Mesendoderm (in vitro differentiated cells): ENCODE measurements at regions not wholly inside any gene's neighbourhood (a gene's known extent, or its start where the extent isn't known, plus 50 kb on each side); places are given as distances from the start of the nearest gene placed in this dataset.

Experiments
- DNase-seq: peaks from one replicate; pipeline ENCODE4 v3.0.0; 2013
- H2AK5ac ChIP-seq: 2 replicates; pipeline ENCODE4 v1.6.1; 2013; ENCODE audit warnings: low read length, inconsistent platforms
- H2BK120ac ChIP-seq: 2 replicates; pipeline ENCODE4 v1.6.1; 2013; ENCODE audit warnings: low read depth, mild to moderate bottlenecking, low read length, moderate library complexity, mixed read lengths
- H2BK15ac ChIP-seq: replicated peaks from 2 replicates; pipeline ENCODE4 v1.6.1; 2013; ENCODE audit warnings: low read depth, mild to moderate bottlenecking, moderate library complexity
- H2BK5ac ChIP-seq: 2 replicates; pipeline ENCODE4 v1.6.1; 2013; ENCODE audit warnings: low read length, inconsistent platforms
- H3K18ac ChIP-seq: 2 replicates; pipeline ENCODE4 v1.6.1; 2013; ENCODE audit warnings: mild to moderate bottlenecking, low read length, mixed read lengths
- H3K23ac ChIP-seq: one replicate; pipeline ENCODE4 v1.6.1; 2013; ENCODE audit warnings: low read length
- H3K27ac ChIP-seq: 2 replicates; pipeline ENCODE4 v1.5.1; 2013; ENCODE audit warnings: low read depth, mild to moderate bottlenecking, inconsistent platforms, low read length, moderate library complexity
- H3K27me3 ChIP-seq: 2 replicates; pipeline ENCODE4 v1.6.1; 2013; ENCODE audit warnings: low read length, control low read depth, mild to moderate bottlenecking, inconsistent platforms; ENCODE audit not compliant: insufficient read depth, poor library complexity
- H3K36me3 ChIP-seq: 2 replicates; pipeline ENCODE4 v1.6.1; 2013; ENCODE audit warnings: low read length, inconsistent platforms; ENCODE audit not compliant: control insufficient read depth, insufficient read depth
- H3K4ac ChIP-seq: one replicate; pipeline ENCODE4 v1.6.1; 2013; ENCODE audit warnings: low read depth, mild to moderate bottlenecking, low read length, moderate library complexity
- H3K4me1 ChIP-seq: 2 replicates; pipeline ENCODE4 v1.6.1; 2013; ENCODE audit warnings: low read depth, low read length, inconsistent platforms; ENCODE audit not compliant: control insufficient read depth
- H3K4me2 ChIP-seq: 2 replicates; pipeline ENCODE4 v1.6.1; 2013; ENCODE audit warnings: low read length
- H3K4me3 ChIP-seq: 2 replicates; pipeline ENCODE4 v1.5.1; 2013; ENCODE audit warnings: mild to moderate bottlenecking, low read length
- H3K56ac ChIP-seq: one replicate; pipeline ENCODE4 v1.6.1; 2013; ENCODE audit warnings: low read length
- H3K79me1 ChIP-seq: 2 replicates; pipeline ENCODE4 v1.6.1; 2013; ENCODE audit warnings: low read length, inconsistent platforms
- H3K79me2 ChIP-seq: 2 replicates; pipeline ENCODE4 v1.6.1; 2013; ENCODE audit warnings: mild to moderate bottlenecking, low read length; ENCODE audit not compliant: control insufficient read depth, insufficient read depth
- H3K9ac ChIP-seq: 2 replicates; pipeline ENCODE4 v1.6.1; 2013; ENCODE audit warnings: low read length, inconsistent platforms
- H4K5ac ChIP-seq: one replicate; pipeline ENCODE4 v1.6.1; 2013; ENCODE audit warnings: low read length
- H4K8ac ChIP-seq: one replicate; pipeline ENCODE4 v1.6.1; 2013; ENCODE audit warnings: low read depth, mild to moderate bottlenecking, control low read depth, low read length, moderate library complexity
- WGBS: extraction: QIAGEN DNeasy Blood & Tissue Kit; methylation state at CpG from one replicate; pipeline ENCODE4 v1.1.7; 2013; ENCODE audit warnings: low lambda C conversion rate, missing lambda C conversion rate; ENCODE audit not compliant: insufficient coverage; ENCODE audit errors: extremely low coverage; 5-methylcytosine and 5-hydroxymethylcytosine counted together

GRCh38 chr7:84328571-84328970 is 134.0 kb upstream of the SEMA3A start:
- Histone ChIP-seq H3K27me3 (no peaks in the 10 kb centered on the region), H3K4me2 (no peak overlapping the region), H2BK15ac (no peak overlapping the region), H3K79me2 (no peaks in the 10 kb centered on the region), H2AK5ac (no peak overlapping the region), H3K9ac (no peak overlapping the region), H2BK120ac (no peak overlapping the region), H4K8ac (no peak overlapping the region), H3K23ac (no peak overlapping the region), H4K5ac (no peak overlapping the region), H3K79me1 (no peaks in the 10 kb centered on the region), H3K4ac (no peak overlapping the region), H3K18ac (no peak overlapping the region), H3K4me1 (no peaks in the 10 kb centered on the region), H3K4me3 (no peak overlapping the region), H3K56ac (no peak overlapping the region), H3K27ac (no peak overlapping the region), H2BK5ac (no peak overlapping the region), H3K36me3 (no peaks in the 10 kb centered on the region)
- no CpG with 5 or more reads among the region's 2 CpGs for WGBS
- DNase-seq: no peak

GRCh38 chr7:84324136-84324630 is 129.6 kb upstream of the SEMA3A start:
- no peak overlapping the region for H4K8ac ChIP-seq

GRCh38 chr7:84317536-84317935 is 122.9 kb upstream of the SEMA3A start:
- Histone ChIP-seq H3K27ac (no peak overlapping the region), H3K4me3 (no peak overlapping the region), H2BK120ac (no peak overlapping the region), H3K23ac (no peak overlapping the region), H3K4me1 (no peaks in the 10 kb centered on the region), H3K4ac (no peak overlapping the region), H2BK15ac (no peak overlapping the region), H3K9ac (no peak overlapping the region), H3K4me2 (no peak overlapping the region), H3K79me1 (no peaks in the 10 kb centered on the region), H3K56ac (no peak overlapping the region), H4K5ac (no peak overlapping the region), H3K18ac (no peak overlapping the region), H3K79me2 (no peaks in the 10 kb centered on the region), H2AK5ac (no peak overlapping the region), H4K8ac (no peak overlapping the region), H3K27me3 (no peaks in the 10 kb centered on the region), H2BK5ac (no peak overlapping the region), H3K36me3 (no peaks in the 10 kb centered on the region)
- no peak for DNase-seq

More at GRCh38 chr7:84324136-84324630, 129.6 kb upstream of the SEMA3A start:
- Histone ChIP-seq H3K79me1 (no peaks in the 10 kb centered on the region), H2BK15ac (no peak overlapping the region), H4K5ac (no peak overlapping the region), H3K36me3 (no peaks in the 10 kb centered on the region), H3K4ac (no peak overlapping the region), H3K56ac (no peak overlapping the region), H2BK5ac (no peak overlapping the region), H3K18ac (no peak overlapping the region), H3K4me2 (no peak overlapping the region), H3K27ac (no peak overlapping the region), H3K79me2 (no peaks in the 10 kb centered on the region), H3K9ac (no peak overlapping the region), H2AK5ac (no peak overlapping the region), H2BK120ac (no peak overlapping the region), H3K4me1 (no peaks in the 10 kb centered on the region), H3K27me3 (no peaks in the 10 kb centered on the region), H3K4me3 (no peak overlapping the region), H3K23ac (no peak overlapping the region)
- no peak for DNase-seq

GRCh38 chr7:84314263-84314662 is 119.7 kb upstream of the SEMA3A start:
- H3K27ac ChIP-seq: no peak overlapping the region

GRCh38 chr7:84304407-84304806 is 109.8 kb upstream of the SEMA3A start:
- H3K4me3 ChIP-seq: no peak overlapping the region

More at GRCh38 chr7:84314263-84314662, 119.7 kb upstream of the SEMA3A start:
- Histone ChIP-seq H3K79me2 (no peaks in the 10 kb centered on the region), H2BK120ac (no peak overlapping the region), H2BK15ac (no peak overlapping the region), H3K36me3 (no peaks in the 10 kb centered on the region), H3K79me1 (no peaks in the 10 kb centered on the region), H4K5ac (no peak overlapping the region), H4K8ac (no peak overlapping the region), H3K18ac (no peak overlapping the region), H2AK5ac (no peak overlapping the region), H3K27me3 (no peaks in the 10 kb centered on the region), H3K4me1 (no peaks in the 10 kb centered on the region), H3K23ac (no peak overlapping the region), H3K56ac (no peak overlapping the region), H3K9ac (no peak overlapping the region), H3K4me3 (no peak overlapping the region), H3K4me2 (no peak overlapping the region), H3K4ac (no peak overlapping the region), H2BK5ac (no peak overlapping the region)
- no CpG with 5 or more reads among the region's 2 CpGs for WGBS
- no peak for DNase-seq

GRCh38 chr7:84302949-84303348 is 108.4 kb upstream of the SEMA3A start:
- no peak overlapping the region for H3K27ac ChIP-seq
- H3K27me3 ChIP-seq: no peaks in the 10 kb centered on the region
- H3K4me2 ChIP-seq: no peak overlapping the region
- H3K79me2 ChIP-seq: no peaks in the 10 kb centered on the region
- WGBS: no CpG with 5 or more reads among the region's 3 CpGs
- H3K36me3 ChIP-seq: no peaks in the 10 kb centered on the region
- no peak overlapping the region for H2BK15ac ChIP-seq
- H3K79me1 ChIP-seq: no peaks in the 10 kb centered on the region
- no peak overlapping the region for H3K9ac ChIP-seq
- no peak overlapping the region for H3K4ac ChIP-seq
- H3K56ac ChIP-seq: no peak overlapping the region
- H3K23ac ChIP-seq: no peak overlapping the region
- H2BK5ac ChIP-seq: no peak overlapping the region
- no peak overlapping the region for H2BK120ac ChIP-seq
- no peak overlapping the region for H4K5ac ChIP-seq
- no peak overlapping the region for H3K18ac ChIP-seq
- no peak overlapping the region for H4K8ac ChIP-seq
- peak; percentile 12 for DNase-seq
- no peak overlapping the region for H2AK5ac ChIP-seq
- no peaks in the 10 kb centered on the region for H3K4me1 ChIP-seq
- no peak overlapping the region for H3K4me3 ChIP-seq

More at GRCh38 chr7:84304407-84304806, 109.8 kb upstream of the SEMA3A start:
- Histone ChIP-seq H4K5ac (no peak overlapping the region), H3K4me2 (no peak overlapping the region), H3K79me1 (no peaks in the 10 kb centered on the region), H3K4ac (no peak overlapping the region), H3K79me2 (no peaks in the 10 kb centered on the region), H3K56ac (no peak overlapping the region), H2BK15ac (no peak overlapping the region), H4K8ac (no peak overlapping the region), H3K4me1 (no peaks in the 10 kb centered on the region), H3K23ac (no peak overlapping the region), H3K18ac (no peak overlapping the region), H2BK5ac (no peak overlapping the region), H3K27ac (no peak overlapping the region), H2AK5ac (no peak overlapping the region), H3K9ac (no peak overlapping the region), H3K27me3 (no peaks in the 10 kb centered on the region), H3K36me3 (no peaks in the 10 kb centered on the region), H2BK120ac (no peak overlapping the region)
- no peak for DNase-seq
- no CpG with 5 or more reads among the region's 2 CpGs for WGBS
